H9 (cell line): ENCODE measurements at regions not wholly inside any gene's neighbourhood (a gene's known extent, or its start where the extent isn't known, plus 50 kb on each side); places are given as distances from the start of the nearest gene placed in this dataset.

Experiments
- DNase-seq: peaks from one replicate; pipeline ENCODE4 v3.0.0-alpha.2; 2017
- H2AFZ ChIP-seq: one replicate; pipeline ENCODE4 v1.6.1; 2013; ENCODE audit warnings: mild to moderate bottlenecking, low read length, control low read depth, moderate library complexity
- H2AK5ac ChIP-seq: 2 replicates; pipeline ENCODE4 v1.6.1; 2013; ENCODE audit warnings: low read length, control low read depth, mixed read lengths; ENCODE audit not compliant: insufficient read length
- H2BK120ac ChIP-seq: one replicate; pipeline ENCODE4 v1.6.1; 2013; ENCODE audit warnings: low read depth, mild to moderate bottlenecking, low read length, control low read depth, inconsistent platforms; ENCODE audit not compliant: poor library complexity, severe bottlenecking
- H2BK12ac ChIP-seq: 2 replicates; pipeline ENCODE4 v1.6.1; 2013; ENCODE audit warnings: low read length, control low read depth, mixed read lengths, low read depth; ENCODE audit not compliant: insufficient read length
- H2BK15ac ChIP-seq: 2 replicates; pipeline ENCODE4 v1.6.1; 2013; ENCODE audit warnings: low read depth, low read length, control low read depth
- H2BK20ac ChIP-seq: one replicate; pipeline ENCODE4 v1.6.1; 2013; ENCODE audit warnings: low read depth, mild to moderate bottlenecking, low read length, control low read depth, inconsistent platforms; ENCODE audit not compliant: poor library complexity, severe bottlenecking
- H2BK5ac ChIP-seq: 2 replicates; pipeline ENCODE4 v1.6.1; 2013; ENCODE audit warnings: low read length, control low read depth, mixed read lengths; ENCODE audit not compliant: insufficient read length
- H3K14ac ChIP-seq: 2 replicates; pipeline ENCODE4 v1.6.1; 2013; ENCODE audit warnings: low read length, control low read depth; ENCODE audit not compliant: insufficient read depth
- H3K18ac ChIP-seq: 2 replicates; pipeline ENCODE4 v1.6.1; 2013; ENCODE audit warnings: low read depth, mild to moderate bottlenecking, mixed read lengths, low read length, control low read depth; ENCODE audit not compliant: insufficient read length
- H3K23ac ChIP-seq: 2 replicates; pipeline ENCODE4 v1.6.1; 2013; ENCODE audit warnings: low read length, control low read depth, mixed read lengths, low read depth; ENCODE audit not compliant: insufficient read length
- H3K23me2 ChIP-seq: 2 replicates; pipeline ENCODE4 v1.6.1; 2013; ENCODE audit warnings: low read depth, mild to moderate bottlenecking, mixed read lengths, low read length, control low read depth; ENCODE audit not compliant: insufficient read length, poor library complexity, severe bottlenecking
- H3K27ac ChIP-seq: 2 replicates; pipeline ENCODE4 v1.5.1; 2013; ENCODE audit warnings: low read length, control low read depth, mixed read lengths, low read depth; ENCODE audit not compliant: insufficient read length
- H3K27me3 ChIP-seq: 2 replicates; pipeline ENCODE4 v1.6.1; 2013; ENCODE audit warnings: low read length, control low read depth, inconsistent platforms; ENCODE audit not compliant: insufficient read depth
- H3K4ac ChIP-seq: 2 replicates; pipeline ENCODE4 v1.6.1; 2013; ENCODE audit warnings: low read depth, mild to moderate bottlenecking, control low read depth, inconsistent platforms, low read length, moderate library complexity
- H3K4me1 ChIP-seq: 2 replicates; pipeline ENCODE4 v1.6.1; 2013; ENCODE audit warnings: low read length, control low read depth, inconsistent platforms; ENCODE audit not compliant: insufficient read depth
- H3K4me2 ChIP-seq: 2 replicates; pipeline ENCODE4 v1.6.1; 2013; ENCODE audit warnings: low read length, control low read depth, mixed read lengths; ENCODE audit not compliant: insufficient read length, insufficient read depth
- H3K56ac ChIP-seq: 2 replicates; pipeline ENCODE4 v1.6.1; 2013; ENCODE audit warnings: low read depth, mild to moderate bottlenecking, mixed read lengths, low read length, control low read depth; ENCODE audit not compliant: insufficient read length
- H3K79me1 ChIP-seq: 2 replicates; pipeline ENCODE4 v1.6.1; 2013; ENCODE audit warnings: low read depth, mild to moderate bottlenecking, moderate library complexity, low read length, control low read depth, inconsistent platforms; ENCODE audit not compliant: insufficient read depth, poor library complexity, severe bottlenecking
- H3K79me2 ChIP-seq: 2 replicates; pipeline ENCODE4 v1.6.1; 2013; ENCODE audit warnings: low read length, control low read depth, inconsistent platforms; ENCODE audit not compliant: insufficient read depth
- H3K9ac ChIP-seq: 2 replicates; pipeline ENCODE4 v1.6.1; 2013; ENCODE audit warnings: low read length, control low read depth, mixed read lengths; ENCODE audit not compliant: insufficient read length; ENCODE audit errors: extremely low read depth
- H3K9me3 ChIP-seq: one replicate; pipeline ENCODE4 v1.6.1; 2013; ENCODE audit warnings: low read depth, low read length, inconsistent platforms; ENCODE audit not compliant: control insufficient read depth
- H3T11ph ChIP-seq: one replicate; pipeline ENCODE4 v1.6.1; 2013; ENCODE audit warnings: mild to moderate bottlenecking, low read length, control low read depth, inconsistent platforms
- H4K20me1 ChIP-seq: one replicate; pipeline ENCODE4 v1.6.1; 2013; ENCODE audit not compliant: control insufficient read depth, insufficient read length, insufficient read depth
- H4K5ac ChIP-seq: 2 replicates; pipeline ENCODE4 v1.6.1; 2013; ENCODE audit warnings: low read depth, mild to moderate bottlenecking, mixed read lengths, low read length, control low read depth; ENCODE audit not compliant: insufficient read length
- H4K8ac ChIP-seq: replicated peaks from 2 replicates; pipeline ENCODE4 v1.6.1; 2013; ENCODE audit warnings: low read length, control low read depth, mixed read lengths, low read depth; ENCODE audit not compliant: insufficient read length
- H4K91ac ChIP-seq: 2 replicates; pipeline ENCODE4 v1.6.1; 2013; ENCODE audit warnings: low read depth, mild to moderate bottlenecking, moderate library complexity, mixed read lengths, low read length, control low read depth; ENCODE audit not compliant: insufficient read length
- H3K27ac Mint-ChIP-seq, 3 experiments: 2 replicates in 2 of 3; 3 replicates in 1 of 3; pipeline ENCODE4 v1.8.0; 2020 to 2021; ENCODE audit warnings: mixed read lengths in 3 of 3, mild to moderate bottlenecking in 1 of 3, moderate library complexity in 1 of 3
- H3K27me3 Mint-ChIP-seq: 2 replicates; pipeline ENCODE4 v1.8.0; 2021; ENCODE audit warnings: low read depth, mild to moderate bottlenecking, moderate library complexity, mixed read lengths
- H3K36me3 Mint-ChIP-seq, 3 experiments: 2 replicates in 2 of 3; 3 replicates in 1 of 3; pipeline ENCODE4 v1.8.0; 2020 to 2021; ENCODE audit warnings: low read depth in 3 of 3, mixed read lengths in 3 of 3; ENCODE audit not compliant: insufficient read depth in 1 of 3
- H3K4me1 Mint-ChIP-seq, 2 experiments: 2 replicates each; pipeline ENCODE4 v1.8.0; 2020; ENCODE audit warnings: mixed read lengths in 2 of 2
- H3K4me3 Mint-ChIP-seq, 2 experiments: 2 replicates in 1 of 2; 3 replicates in 1 of 2; pipeline ENCODE4 v1.8.0; 2020 to 2021; ENCODE audit warnings: mild to moderate bottlenecking in 2 of 2, mixed read lengths in 2 of 2, moderate library complexity in 1 of 2
- H3K9me3 Mint-ChIP-seq, 2 experiments: 2 replicates in 1 of 2; 3 replicates in 1 of 2; pipeline ENCODE4 v1.8.0; 2020; ENCODE audit warnings: mild to moderate bottlenecking in 2 of 2, mixed read lengths in 2 of 2, moderate library complexity in 1 of 2
- CTCF ChIP-seq: fragments of 200-600 bp; sonication (generic); conservative IDR thresholded peaks from 3 replicates; pipeline ENCODE4 v1.8.0; 2021; ENCODE audit warnings: antibody characterized with exemption, mild to moderate bottlenecking
- WGBS: extraction: QIAGEN DNeasy Blood & Tissue Kit; methylation state at CpG from one replicate; pipeline ENCODE4 v1.1.7; 2013; ENCODE audit warnings: missing lambda C conversion rate, low lambda C conversion rate, mixed read lengths; ENCODE audit not compliant: insufficient read length; ENCODE audit errors: extremely low coverage; 5-methylcytosine and 5-hydroxymethylcytosine counted together

DNA sequence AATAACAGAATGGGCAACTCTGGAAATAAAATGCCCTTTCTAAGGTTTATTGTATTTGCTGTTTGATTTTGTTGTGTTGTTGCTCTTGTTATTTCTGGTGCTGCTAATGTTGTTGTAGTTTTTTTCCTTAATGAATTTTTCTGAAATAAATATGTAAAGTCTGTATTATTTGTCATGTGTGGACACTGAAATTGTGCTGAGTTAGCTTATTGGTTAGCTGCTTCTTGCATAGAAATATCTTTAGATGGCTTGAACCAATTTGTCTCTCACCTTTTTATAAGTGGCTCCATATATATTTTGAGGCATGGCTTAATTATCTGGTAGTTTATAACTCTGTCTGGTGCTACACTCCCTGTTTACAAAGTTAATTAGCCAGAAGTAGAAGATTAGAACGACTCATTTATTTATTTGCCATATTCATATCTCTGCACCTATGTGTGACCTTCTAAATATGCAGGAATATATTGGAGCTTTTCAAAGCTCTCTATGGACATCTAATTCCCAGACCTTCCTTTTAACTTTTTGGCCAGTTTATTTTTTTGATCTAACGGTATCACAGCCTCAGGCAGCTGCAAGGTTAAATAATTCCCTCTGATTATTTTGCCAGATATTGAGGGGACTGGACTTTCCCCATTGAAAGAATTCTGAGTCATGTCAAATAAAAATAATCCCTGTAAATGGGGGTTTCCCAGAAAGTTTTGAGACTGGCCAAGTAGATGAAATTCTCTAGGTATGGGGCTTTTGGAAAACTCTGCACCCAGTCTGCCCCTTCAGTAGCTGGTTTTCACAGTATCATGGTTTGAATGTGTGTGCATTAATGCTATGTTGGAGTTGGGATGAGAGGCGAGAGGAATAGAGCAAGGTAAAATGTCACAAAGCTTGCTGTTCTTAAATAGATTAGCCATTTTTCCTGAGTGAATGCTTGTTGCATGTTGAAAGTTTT, 1331.7 kb upstream of the MIR17HG start:
- Histone ChIP-seq H3K4me2 (no peak overlapping the region), H3K27me3 (no peaks in the 10 kb centered on the region), H3K23ac (no peak overlapping the region), H3K23me2 (no peaks in the 10 kb centered on the region), H3K27ac (no peak overlapping the region), H3K9me3 (no peaks in the 10 kb centered on the region), H2BK120ac (no peak overlapping the region), H3K4me1 (no peaks in the 10 kb centered on the region), H3K9ac (no peak overlapping the region), H3K14ac (no peak overlapping the region), H4K8ac (no peak overlapping the region), H4K5ac (no peak overlapping the region), H4K91ac (no peak overlapping the region), H2AK5ac (no peak overlapping the region), H2BK5ac (no peak overlapping the region), H2BK15ac (no peak overlapping the region), H2AFZ (no peak overlapping the region), H3T11ph (no peak overlapping the region), H3K79me2 (no peaks in the 10 kb centered on the region), H2BK20ac (no peak overlapping the region), H3K79me1 (no peaks in the 10 kb centered on the region), H3K4ac (no peak overlapping the region), H3K56ac (no peak overlapping the region), H4K20me1 (no peaks in the 10 kb centered on the region), H3K18ac (no peak overlapping the region), H2BK12ac (no peak overlapping the region)
- H3K4me1 Mint-ChIP-seq = 0 out of 4 replicates have a peak, but pooled peaks cover 0 to 4% of the 10 kb centered on the region in 2 experiments
- H3K9me3 Mint-ChIP-seq = no peaks in the 10 kb centered on the region; a peak in 1 of 5 replicates
- H3K27me3 Mint-ChIP-seq = no peaks in the 10 kb centered on the region
- H3K36me3 Mint-ChIP-seq = no peaks in the 10 kb centered on the region
- no peak overlapping the region for H3K4me3 Mint-ChIP-seq
- no peak overlapping the region for H3K27ac Mint-ChIP-seq
- no CpG with 5 or more reads among the region's 3 CpGs for WGBS
- DNase-seq = no peak
- TF ChIP-seq CTCF = no peak
